Cerebellar nuclear complex (tissue), 1 donor: ENCODE measurements at regions not wholly inside any gene's neighbourhood (a gene's known extent, or its start where the extent isn't known, plus 50 kb on each side); places are given as distances from the start of the nearest gene placed in this dataset.
"Not testable (repeated sequence)": the region's sequence is repeated elsewhere in the genome, so short reads cannot be mapped to it uniquely, and the experiment has no call there.

ENCODE experiments used
- DNase-seq, 2 experiments: peaks; one replicate each; lab custom pipeline; 2025; lab: John Stamatoyannopoulos, UW

DNA sequence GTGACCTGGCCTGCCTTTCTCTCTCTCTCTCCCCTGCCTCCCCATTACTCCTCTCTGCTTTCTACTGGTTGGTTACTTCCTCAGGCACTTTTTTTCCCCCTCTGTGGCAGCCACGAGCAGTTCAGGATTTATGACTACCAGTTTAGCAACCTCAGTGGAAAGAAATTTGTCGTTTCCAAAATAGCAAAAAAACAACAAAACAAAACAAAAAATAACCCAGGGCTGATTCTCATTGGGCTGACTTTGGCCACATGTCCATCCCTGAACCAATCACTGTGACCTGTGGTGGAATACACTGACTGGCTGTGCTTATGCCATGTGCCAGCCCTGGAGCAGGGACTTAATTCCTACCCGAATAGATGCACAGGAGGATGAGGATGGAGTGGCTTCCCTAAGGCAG is 137.4 kb downstream of the TFAP2C start:
- DNase-seq = no peak

DNA sequence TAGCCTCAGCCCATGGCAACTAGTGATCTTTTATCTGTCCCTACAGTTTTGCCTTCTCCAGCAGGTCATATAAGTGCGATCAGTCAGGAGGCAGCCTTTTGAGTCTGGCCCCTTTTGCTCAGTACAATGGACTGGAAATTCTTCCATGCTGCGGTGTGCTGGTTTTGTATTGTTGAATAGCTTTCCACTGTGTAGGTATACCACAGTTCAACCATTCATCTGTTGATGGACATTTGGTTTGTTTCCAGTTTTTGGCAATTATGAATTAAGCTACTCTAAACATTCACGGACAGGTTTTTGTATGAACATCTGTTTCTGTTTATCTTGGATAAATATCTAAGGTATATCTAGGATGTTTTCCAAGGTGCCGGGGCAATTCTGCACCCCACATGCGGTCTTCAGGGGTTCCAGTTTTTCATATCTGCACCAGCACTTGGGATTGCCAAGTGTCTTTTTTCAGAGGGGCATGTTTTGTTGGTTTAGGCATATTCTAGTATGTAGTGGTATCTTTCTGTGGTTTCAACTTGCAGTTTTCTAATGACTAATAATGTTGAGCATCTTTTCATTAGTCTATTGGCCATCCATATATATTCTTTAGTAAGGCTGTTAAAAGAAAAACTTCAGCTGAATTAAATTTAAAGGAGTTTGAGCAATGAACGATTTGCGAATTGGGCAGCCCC is 141.0 kb downstream of the TFAP2C start:
- no peak for DNase-seq

GRCh38 chr20:56773749-56774148 is 144.6 kb downstream of the TFAP2C start:
- no peak for DNase-seq

GRCh38 chr20:56774873-56775272 is 145.8 kb downstream of the TFAP2C start:
- no peak for DNase-seq

DNA sequence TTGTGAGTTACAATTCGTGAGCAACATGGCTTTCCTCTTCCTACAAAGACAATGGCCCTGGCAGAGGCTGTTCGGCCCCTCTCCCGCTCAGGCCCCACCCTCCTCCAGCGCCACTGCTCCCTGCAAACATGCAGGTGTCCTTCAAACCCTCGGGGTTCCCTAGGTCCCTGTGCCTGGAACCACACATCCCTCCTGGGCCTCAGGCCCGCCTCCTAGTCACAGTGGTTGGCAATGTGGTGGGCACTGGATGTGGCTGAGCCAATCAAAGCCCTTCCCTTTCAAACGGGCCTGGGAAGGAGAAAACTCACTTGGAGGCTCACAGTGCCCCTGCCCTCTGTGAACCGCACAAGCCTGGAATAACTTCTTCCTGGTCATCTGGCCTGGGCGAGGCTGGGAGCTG is 147.2 kb downstream of the TFAP2C start:
- no peak for DNase-seq

GRCh38 chr20:56778765-56779195 is 149.7 kb downstream of the TFAP2C start:
- no peak for DNase-seq

- no peak for DNase-seq
These were observed 150.5 kb downstream of the TFAP2C start for GRCh38 chr20:56779452-56780143.

GRCh38 chr20:56780266-56780665 is 151.2 kb downstream of the TFAP2C start:
- no peak for DNase-seq

DNA sequence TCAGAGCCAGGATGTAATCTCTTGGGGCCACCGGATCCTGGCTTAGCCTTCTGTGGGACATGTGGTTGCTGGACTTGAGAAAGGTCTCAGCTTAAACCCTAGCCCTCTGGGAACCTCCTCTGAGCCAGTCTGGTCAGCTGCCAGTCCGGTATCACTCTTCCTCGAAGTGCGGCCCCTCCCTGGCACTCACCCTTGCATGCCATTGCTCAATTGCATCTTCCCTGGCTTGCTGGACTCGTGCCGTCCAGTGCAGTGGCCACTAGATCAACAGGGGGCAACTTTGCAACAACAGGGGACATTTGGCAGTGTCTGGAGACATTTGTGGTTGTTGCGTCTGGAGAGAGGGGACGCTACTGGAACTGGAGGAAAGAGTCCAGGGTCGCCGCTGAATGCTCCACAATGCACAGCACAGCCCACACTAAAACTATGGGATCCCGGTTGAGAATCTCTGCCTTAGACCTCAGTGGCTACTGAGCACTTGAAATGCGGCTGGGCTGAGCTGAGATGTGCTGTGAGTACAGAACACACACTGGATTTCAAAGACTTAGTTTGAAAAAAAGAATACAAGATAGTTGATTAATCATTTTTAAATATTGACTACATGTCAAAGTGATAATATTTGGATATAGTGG is 152.1 kb downstream of the TFAP2C start:
- no peak for DNase-seq

- DNase-seq = not testable (repeated sequence)
These were observed 153.0 kb downstream of the TFAP2C start for GRCh38 chr20:56781987-56782560.

DNA sequence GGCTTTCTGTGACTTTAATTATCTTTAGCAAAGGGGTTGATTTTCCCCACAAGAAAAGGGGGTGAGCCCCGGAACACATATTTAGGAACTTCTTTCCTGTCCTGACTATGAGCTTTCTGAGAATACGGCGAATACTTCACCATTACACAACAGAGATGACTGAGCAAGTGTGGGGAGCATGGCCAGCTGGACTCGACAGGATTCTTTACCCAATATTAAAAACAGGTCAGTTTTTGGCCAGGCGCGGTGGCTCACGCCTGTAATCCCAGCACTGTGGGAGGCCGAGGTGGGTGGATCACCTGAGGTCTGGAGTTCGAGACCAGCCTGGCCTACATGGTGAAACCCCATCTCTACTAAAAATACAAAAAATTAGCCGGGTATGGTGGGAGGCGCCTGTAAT is 153.7 kb downstream of the TFAP2C start:
- not testable (repeated sequence) for DNase-seq

DNA sequence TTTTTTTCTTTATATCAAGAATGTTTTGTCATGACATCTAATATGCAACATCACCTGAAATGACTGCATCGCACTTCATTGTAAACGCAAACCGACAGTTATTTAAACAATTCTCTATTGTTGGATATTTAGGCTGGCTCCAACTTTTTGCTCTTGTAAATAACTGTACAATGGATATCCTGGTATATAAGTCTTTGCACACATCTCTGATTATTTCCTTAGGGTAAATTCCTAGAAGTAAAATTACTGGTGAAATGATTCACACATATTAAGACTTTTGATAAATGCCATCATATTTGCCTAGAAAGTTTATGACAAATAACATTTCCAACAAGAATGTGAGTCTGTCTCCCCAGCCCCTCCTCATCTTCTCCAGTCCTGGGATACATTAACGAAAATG is 154.7 kb downstream of the TFAP2C start:
- DNase-seq = no peak

GRCh38 chr20:56786503-56786902 is 157.4 kb downstream of the TFAP2C start:
- no peak for DNase-seq

GRCh38 chr20:56788041-56788670 is 159.1 kb downstream of the TFAP2C start:
- DNase-seq = no peak

DNA sequence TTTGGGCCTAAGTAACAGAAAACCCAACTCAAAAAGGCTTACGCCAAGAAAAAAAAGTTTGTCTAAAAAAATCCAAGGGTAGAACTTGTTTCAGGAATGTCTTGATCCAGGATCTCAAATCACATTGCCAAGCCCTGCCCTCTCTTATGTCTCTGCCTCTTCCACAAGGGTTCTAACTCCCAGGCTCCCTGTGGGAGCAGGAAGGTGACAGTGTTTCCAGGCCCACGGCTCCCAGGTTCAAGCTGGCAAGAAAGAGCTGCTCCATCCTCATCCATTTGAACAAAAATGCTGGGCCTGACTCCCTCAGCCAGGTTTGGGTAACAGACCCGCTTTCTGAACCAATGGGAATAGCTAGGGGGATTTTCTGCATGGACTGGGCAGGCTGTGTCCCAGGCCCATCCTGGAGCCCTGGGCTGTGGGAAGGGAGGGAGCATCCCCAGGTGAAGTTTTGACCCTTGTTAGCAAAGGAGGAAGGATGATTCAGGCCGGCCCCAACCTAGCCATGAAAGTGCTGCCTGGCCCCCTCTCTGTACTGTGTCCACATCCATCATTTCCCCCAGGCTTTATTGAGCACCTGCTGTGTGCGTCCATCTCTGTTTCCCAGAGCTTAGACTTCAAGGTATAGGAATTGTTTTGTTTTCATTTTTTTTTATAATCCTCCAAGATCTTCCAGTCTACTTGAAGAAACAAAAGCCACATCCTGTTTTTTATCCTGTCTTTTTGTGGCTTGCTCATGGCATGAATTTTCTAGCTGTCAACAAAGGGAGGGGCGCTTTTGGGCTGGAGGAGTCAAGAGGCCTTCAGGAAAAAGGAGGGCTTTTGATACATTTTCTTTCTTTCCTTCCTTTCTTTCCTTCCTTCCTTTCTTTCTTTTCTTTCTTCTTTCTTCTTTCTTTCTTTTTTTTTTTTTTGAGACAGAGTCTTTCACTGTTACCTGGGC is 159.8 kb downstream of the TFAP2C start:
- no peak for DNase-seq

GRCh38 chr20:56793916-56794315 is 164.8 kb downstream of the TFAP2C start:
- DNase-seq = no peak

GRCh38 chr20:56795492-56795891 is 166.4 kb downstream of the TFAP2C start:
- DNase-seq = no peak

- no peak for DNase-seq
These were observed 167.2 kb downstream of the TFAP2C start for GRCh38 chr20:56796345-56796744.

DNA sequence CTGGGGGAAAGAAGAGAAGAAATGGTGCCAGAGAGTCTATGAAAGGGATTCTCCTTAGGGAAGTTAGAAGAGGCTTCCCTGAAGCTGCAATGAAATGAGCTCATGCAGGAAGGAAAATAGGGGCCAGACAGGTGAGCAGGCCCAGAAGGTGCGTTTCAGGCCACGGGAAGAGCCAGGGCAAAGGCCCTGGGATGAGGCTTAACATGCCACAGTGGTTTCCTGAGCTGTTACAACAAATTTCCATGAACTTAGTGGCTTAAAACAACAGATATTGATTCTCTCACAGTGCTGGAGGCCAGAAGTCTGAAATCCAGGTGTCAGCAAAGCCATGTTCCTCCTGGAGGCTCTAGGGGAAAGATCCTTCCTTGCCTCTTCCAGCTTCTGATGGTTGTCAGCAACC is 167.9 kb downstream of the TFAP2C start:
- no peak for DNase-seq

DNA sequence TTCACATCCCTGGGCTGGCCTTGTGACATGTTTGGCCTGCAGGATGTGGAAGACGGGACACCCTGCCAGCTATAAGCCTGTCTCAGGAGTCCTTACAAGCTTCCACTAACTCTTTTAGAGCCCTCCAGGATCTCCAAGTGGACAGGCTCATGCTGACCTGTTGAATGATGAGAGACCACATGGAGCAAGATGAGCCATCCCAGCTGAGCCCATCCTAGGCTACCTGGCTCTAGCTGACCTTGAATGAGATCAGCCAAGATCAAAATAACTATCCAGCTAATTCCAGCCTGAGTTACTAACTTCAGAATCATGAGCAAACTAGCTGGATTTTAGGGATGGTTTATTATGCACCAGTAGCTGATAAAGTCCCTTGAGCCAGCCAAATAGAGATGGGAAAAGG is 169.5 kb downstream of the TFAP2C start:
- DNase-seq = no peak

- DNase-seq = no peak
These were observed 170.1 kb downstream of the TFAP2C start for GRCh38 chr20:56799187-56799586.
